HEK293 (cell line): ENCODE measurements at regions not wholly inside any gene's neighbourhood (a gene's known extent, or its start where the extent isn't known, plus 50 kb on each side); places are given as distances from the start of the nearest gene placed in this dataset.

Source experiments
- CTCF ChIA-PET: fragments of 350-600 bp; formaldehyde crosslinking; extraction: SDS; loops from one replicate; lab custom pipeline; 2021; ENCODE audit warnings: antibody characterized with exemption; lab: Yijun Ruan, JAX
- POLR2A ChIA-PET: fragments of 300-600 bp; formaldehyde crosslinking; extraction: SDS; loops from one replicate; lab custom pipeline; 2020; ENCODE audit warnings: antibody characterized with exemption, inconsistent platforms; lab: Yijun Ruan, JAX
- H3K27ac ChIP-seq: fragments of 200-500 bp; sonication (Bioruptor generic); 2 replicates; pipeline ENCODE4 v1.5.1; 2014; ENCODE audit warnings: low read depth, low read length, control low read depth, inconsistent platforms; ENCODE audit errors: extremely low read depth
- H3K36me3 ChIP-seq, 2 experiments: fragments of 200-500 bp in 1 of 2; sonication (Bioruptor generic) in 1 of 2; 1 replicate in 1 of 2; 2 replicates in 1 of 2; pipeline ENCODE4 v1.5.1; 2014 to 2017; ENCODE audit warnings: inconsistent platforms in 2 of 2, low read length in 2 of 2; ENCODE audit not compliant: control insufficient read depth in 2 of 2, insufficient read depth in 1 of 2
- H3K4me1 ChIP-seq: fragments of 200-500 bp; sonication (Bioruptor generic); 2 replicates; pipeline ENCODE4 v1.5.1; 2014; ENCODE audit warnings: mild to moderate bottlenecking, low read length, inconsistent platforms; ENCODE audit not compliant: control insufficient read depth, insufficient read depth
- H3K4me3 ChIP-seq: 2 replicates; pipeline ENCODE4 v1.5.1; 2011; ENCODE audit warnings: low read depth, mild to moderate bottlenecking, control low read depth, low read length, moderate library complexity
- H3K9me3 ChIP-seq: fragments of 200-500 bp; sonication (Bioruptor generic); 2 replicates; pipeline ENCODE4 v1.5.1; 2014; ENCODE audit warnings: low read depth, low read length, inconsistent platforms; ENCODE audit not compliant: control insufficient read depth, insufficient read depth
- KLF10 ChIP-seq: fragments of 450-650 bp; IDR thresholded peaks from 2 replicates; pipeline ENCODE4 v1.5.1; 2018; ENCODE audit warnings: missing biosample characterization, mild to moderate bottlenecking, missing genetic modification characterization
- MEIS1 ChIP-seq: sonication (generic); formaldehyde crosslinking; IDR thresholded peaks from 2 replicates; pipeline ENCODE4 v1.8.1; 2022; ENCODE audit warnings: missing genetic modification reagents, mild to moderate bottlenecking, borderline replicate concordance
- PRDM10 ChIP-seq: fragments of 450-650 bp; formaldehyde crosslinking; IDR thresholded peaks from 2 replicates; pipeline ENCODE4 v1.5.1; 2016; ENCODE audit warnings: missing biosample characterization, missing genetic modification characterization
- ZNF148 ChIP-seq: fragments of 450-650 bp; formaldehyde crosslinking; IDR thresholded peaks from 2 replicates; pipeline ENCODE4 v1.5.0; 2017; ENCODE audit warnings: missing biosample characterization, missing genetic modification characterization, borderline replicate concordance
- ZNF16 ChIP-seq: fragments of 450-650 bp; formaldehyde crosslinking; IDR thresholded peaks from 2 replicates; pipeline ENCODE4 v1.5.1; 2016; ENCODE audit warnings: low read depth, missing biosample characterization, missing genetic modification characterization
- ZNF184 ChIP-seq: fragments of 450-650 bp; IDR thresholded peaks from 2 replicates; pipeline ENCODE4 v1.5.1; 2018; ENCODE audit warnings: missing biosample characterization, mild to moderate bottlenecking, missing genetic modification characterization
- ZNF24 ChIP-seq: fragments of 450-650 bp; formaldehyde crosslinking; IDR thresholded peaks from 2 replicates; pipeline ENCODE4 v1.5.1; 2016; ENCODE audit warnings: missing biosample characterization, missing genetic modification characterization
- ZNF26 ChIP-seq: fragments of 450-650 bp; formaldehyde crosslinking; IDR thresholded peaks from 2 replicates; pipeline ENCODE4 v1.5.1; 2016; ENCODE audit warnings: missing biosample characterization, missing genetic modification characterization
- ZNF341 ChIP-seq: fragments of 450-650 bp; formaldehyde crosslinking; IDR thresholded peaks from 2 replicates; pipeline ENCODE4; 2016; ENCODE audit warnings: low read depth, missing biosample characterization, missing genetic modification characterization
- ZNF350 ChIP-seq: fragments of 450-650 bp; formaldehyde crosslinking; IDR thresholded peaks from 2 replicates; pipeline ENCODE4 v1.5.0; 2017; ENCODE audit warnings: missing biosample characterization, mild to moderate bottlenecking, missing genetic modification characterization
- ZNF354C ChIP-seq: fragments of 450-650 bp; formaldehyde crosslinking; IDR thresholded peaks from 2 replicates; pipeline ENCODE4 v1.5.1; 2016; ENCODE audit warnings: missing biosample characterization, missing genetic modification characterization, low read depth, borderline replicate concordance
- ZNF423 ChIP-seq: fragments of 450-650 bp; formaldehyde crosslinking; IDR thresholded peaks from 2 replicates; pipeline ENCODE4 v1.5.1; 2016; ENCODE audit warnings: missing biosample characterization, missing genetic modification characterization
- ZNF558 ChIP-seq: fragments of 450-650 bp; formaldehyde crosslinking; IDR thresholded peaks from 2 replicates; pipeline ENCODE4 v1.5.1; 2016; ENCODE audit warnings: missing biosample characterization, missing genetic modification characterization
- ZNF580 ChIP-seq: fragments of 450-650 bp; formaldehyde crosslinking; IDR thresholded peaks from 2 replicates; pipeline ENCODE4 v1.5.1; 2016; ENCODE audit warnings: missing biosample characterization, missing genetic modification characterization
- ZSCAN16 ChIP-seq: fragments of 450-650 bp; formaldehyde crosslinking; IDR thresholded peaks from 2 replicates; pipeline ENCODE4 v1.5.1; 2016; ENCODE audit warnings: missing biosample characterization, missing genetic modification characterization
- ZXDB ChIP-seq: fragments of 450-650 bp; formaldehyde crosslinking; IDR thresholded peaks from 2 replicates; pipeline ENCODE4 v1.5.1; 2016; ENCODE audit warnings: missing biosample characterization, missing genetic modification characterization

GRCh38 chr16:63346000-63346399 is 1309.8 kb upstream of the CDH8 start:
- Histone ChIP-seq H3K27ac (no peak overlapping the region), H3K36me3 (no peaks in the 10 kb centered on the region), H3K4me1 (no peaks in the 10 kb centered on the region), H3K4me3 (no peak overlapping the region), H3K9me3 (no peaks in the 10 kb centered on the region)
- CTCF ChIA-PET, result interaction anchor here (1.2 kb wide), 1 partner anchor 14 kb away, joined by 3 read pairs; no protein-coding TSS in a partner anchor
- POLR2A ChIA-PET, result no interaction called here
- no peak for TF ChIP-seq ZNF341 (tag by site-specific recombination)
- no peak for TF ChIP-seq KLF10 (tag by site-specific recombination)

GRCh38 chr16:63337264-63337663 is 1301.0 kb upstream of the CDH8 start:
- POLR2A ChIA-PET, result no interaction called here
- no peak overlapping the region for H3K27ac ChIP-seq
- H3K9me3 ChIP-seq, result no peaks in the 10 kb centered on the region
- H3K4me3 ChIP-seq, result no peak overlapping the region
- CTCF ChIA-PET, result no interaction called here
- TF ChIP-seq ZNF423 (tag by site-specific recombination) (no peak), ZNF148 (tag by site-specific recombination) (no peak), ZNF558 (tag by site-specific recombination) (no peak), ZNF24 (no peak), PRDM10 (tag by site-specific recombination) (no peak), ZXDB (tag by site-specific recombination) (no peak), MEIS1 (CRISPR knock-in tag) (no peak), ZNF16 (no peak)
- H3K4me1 ChIP-seq, result no peaks in the 10 kb centered on the region
- no peaks in the 10 kb centered on the region for H3K36me3 ChIP-seq

- no peak overlapping the region for H3K27ac ChIP-seq
- TF ChIP-seq ZSCAN16, result no peak
- TF ChIP-seq ZNF350 (tag by site-specific recombination), result no peak
- TF ChIP-seq ZNF580 (tag by site-specific recombination), result no peak
- TF ChIP-seq ZNF184, result no peak
- TF ChIP-seq ZNF354C (tag by site-specific recombination), result no peak
- no peak for TF ChIP-seq ZNF26 (tag by site-specific recombination)
- TF ChIP-seq, all 188 proteins: peak for 0
- ChIA-PET POLR2A (no interaction called here), CTCF (no interaction called here)
- no peaks in the 10 kb centered on the region for H3K4me1 ChIP-seq
- no peak overlapping the region for H3K4me3 ChIP-seq
- no peaks in the 10 kb centered on the region for H3K9me3 ChIP-seq
- no peaks in the 10 kb centered on the region for H3K36me3 ChIP-seq
Observed at GRCh38 chr16:63331111-63331510, 1294.9 kb upstream of the CDH8 start.
